Right atrium auricular region (tissue), 2 donors: ENCODE measurements at regions not wholly inside any gene's neighbourhood (a gene's known extent, or its start where the extent isn't known, plus 50 kb on each side); places are given as distances from the start of the nearest gene placed in this dataset.

Experiments
- DNase-seq: peaks from one replicate; pipeline ENCODE4 v3.0.0-alpha.2; 2019; ENCODE audit warnings: low spot score
- H3K27ac ChIP-seq, 2 donors: fragments of 200-600 bp; sonication (generic); 1 replicate in 1 of 2; 2 replicates in 1 of 2; pipeline ENCODE4 v1.5.1; 2016 to 2019
- H3K27me3 ChIP-seq, 2 donors: fragments of 200-600 bp; sonication (generic); one replicate each; pipeline versions ENCODE4 v1.5.1 to v1.6.0; 2017 to 2019
- H3K36me3 ChIP-seq: fragments of 200-600 bp; sonication (generic); one replicate; pipeline ENCODE4 v1.5.1; 2016
- H3K4me1 ChIP-seq, 2 donors: fragments of 200-600 bp; sonication (generic); one replicate each; pipeline versions ENCODE4 v1.5.1 to v1.6.0; 2017 to 2019
- H3K4me3 ChIP-seq, 2 donors: fragments of 200-600 bp; sonication (generic); 1 replicate in 1 of 2; 2 replicates in 1 of 2; pipeline ENCODE4 v1.5.1; 2017 to 2019; ENCODE audit warnings: mild to moderate bottlenecking in 1 of 2, moderate library complexity in 1 of 2
- H3K9me3 ChIP-seq, 2 donors: fragments of 200-600 bp; sonication (generic); one replicate each; pipeline ENCODE4 v1.5.1; 2019
- TF ChIP-seq, protein P1 (sequence below), 2 donors: fragments of 200-600 bp; sonication (generic); IDR thresholded peaks; one replicate each; pipeline ENCODE4 v1.5.1; 2019; ENCODE audit warnings: antibody characterized with exemption in 2 of 2

DNA sequence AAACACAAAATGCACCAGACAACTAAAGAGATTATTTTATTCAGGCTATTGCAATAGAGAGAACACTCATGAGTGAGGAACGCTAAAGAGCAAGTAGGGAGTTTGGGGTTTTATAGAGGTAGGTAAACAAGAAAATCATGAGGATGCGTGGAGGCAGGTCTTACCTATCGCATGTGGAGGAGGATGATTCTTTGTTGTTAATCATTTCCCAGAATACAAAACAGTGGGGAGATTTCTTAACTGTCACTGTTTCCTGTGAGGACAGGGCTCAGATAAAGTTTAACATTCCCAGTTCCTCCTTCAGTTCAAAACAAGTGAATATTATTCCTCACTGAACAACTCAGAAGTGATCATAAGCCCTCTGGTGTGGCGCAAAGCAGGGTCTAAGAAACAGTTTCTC lies 156.1 kb upstream of the MGAT5 start:
- Histone ChIP-seq H3K36me3 (no peaks in the 10 kb centered on the region), H3K27ac (no peak overlapping the region), H3K27me3 (no peaks in the 10 kb centered on the region), H3K4me1 (no peaks in the 10 kb centered on the region), H3K4me3 (no peak overlapping the region), H3K9me3 (peaks cover 0 to 7% of the 10 kb centered on the region in 2 donors)
- TF ChIP-seq, protein P1, sequence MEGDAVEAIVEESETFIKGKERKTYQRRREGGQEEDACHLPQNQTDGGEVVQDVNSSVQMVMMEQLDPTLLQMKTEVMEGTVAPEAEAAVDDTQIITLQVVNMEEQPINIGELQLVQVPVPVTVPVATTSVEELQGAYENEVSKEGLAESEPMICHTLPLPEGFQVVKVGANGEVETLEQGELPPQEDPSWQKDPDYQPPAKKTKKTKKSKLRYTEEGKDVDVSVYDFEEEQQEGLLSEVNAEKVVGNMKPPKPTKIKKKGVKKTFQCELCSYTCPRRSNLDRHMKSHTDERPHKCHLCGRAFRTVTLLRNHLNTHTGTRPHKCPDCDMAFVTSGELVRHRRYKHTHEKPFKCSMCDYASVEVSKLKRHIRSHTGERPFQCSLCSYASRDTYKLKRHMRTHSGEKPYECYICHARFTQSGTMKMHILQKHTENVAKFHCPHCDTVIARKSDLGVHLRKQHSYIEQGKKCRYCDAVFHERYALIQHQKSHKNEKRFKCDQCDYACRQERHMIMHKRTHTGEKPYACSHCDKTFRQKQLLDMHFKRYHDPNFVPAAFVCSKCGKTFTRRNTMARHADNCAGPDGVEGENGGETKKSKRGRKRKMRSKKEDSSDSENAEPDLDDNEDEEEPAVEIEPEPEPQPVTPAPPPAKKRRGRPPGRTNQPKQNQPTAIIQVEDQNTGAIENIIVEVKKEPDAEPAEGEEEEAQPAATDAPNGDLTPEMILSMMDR (IDR thresholded peaks at IDR 0.05), result no peak
- DNase-seq, result no peak

DNA sequence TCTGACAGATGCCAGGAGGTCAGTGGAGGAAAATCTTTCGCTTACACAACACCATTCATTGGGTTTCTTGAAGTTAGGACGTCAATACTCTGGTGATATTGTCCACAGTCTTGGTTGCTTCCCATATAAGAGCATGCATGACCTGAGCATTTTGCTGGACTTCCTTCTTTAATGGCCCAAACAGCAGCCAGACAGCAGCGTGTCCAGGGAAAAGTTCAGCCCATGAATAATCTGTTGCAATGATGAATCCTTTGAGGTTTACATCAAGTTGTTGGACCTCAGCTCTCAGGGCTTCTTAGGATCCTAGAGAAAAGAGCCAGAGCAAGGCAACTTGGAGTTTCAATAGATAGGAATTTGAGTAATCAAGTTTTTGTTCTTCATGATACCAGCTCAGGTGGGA lies 155.6 kb upstream of the MGAT5 start:
- no peak overlapping the region for H3K27ac ChIP-seq
- H3K9me3 ChIP-seq, result peaks cover 0 to 7% of the 10 kb centered on the region in 2 donors
- H3K36me3 ChIP-seq, result no peaks in the 10 kb centered on the region
- no peak overlapping the region for H3K4me3 ChIP-seq
- no peaks in the 10 kb centered on the region for H3K27me3 ChIP-seq
- DNase-seq, result no peak
- no peaks in the 10 kb centered on the region for H3K4me1 ChIP-seq
- TF ChIP-seq, protein P1 (IDR thresholded peaks at IDR 0.05), result no peak

DNA sequence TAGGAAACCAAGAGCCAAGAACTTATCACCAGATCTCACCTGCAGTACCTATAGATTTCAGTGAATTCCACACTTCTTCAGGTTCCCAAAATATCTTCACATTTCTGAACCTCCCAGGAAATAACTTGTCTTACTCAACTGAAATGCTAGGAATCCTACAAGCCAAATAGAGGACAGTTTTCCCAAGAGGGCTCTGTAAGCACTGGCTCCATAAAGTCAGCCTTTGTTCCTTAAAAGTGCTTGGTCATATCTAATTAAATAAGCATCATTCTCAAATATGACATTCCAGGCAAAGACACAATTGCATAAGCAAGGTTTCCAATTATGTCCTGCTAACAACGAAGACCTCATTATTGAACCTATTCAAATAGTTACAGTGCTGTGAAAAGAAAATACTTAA lies 154.6 kb upstream of the MGAT5 start:
- no peak overlapping the region for H3K4me3 ChIP-seq
- H3K4me1 ChIP-seq, result no peaks in the 10 kb centered on the region
- no peak overlapping the region for H3K27ac ChIP-seq
- TF ChIP-seq, protein P1 (IDR thresholded peaks at IDR 0.05), result no peak
- DNase-seq, result no peak
- no peaks in the 10 kb centered on the region for H3K36me3 ChIP-seq
- peaks cover 0 to 7% of the 10 kb centered on the region in 2 donors for H3K9me3 ChIP-seq
- no peaks in the 10 kb centered on the region for H3K27me3 ChIP-seq

DNA sequence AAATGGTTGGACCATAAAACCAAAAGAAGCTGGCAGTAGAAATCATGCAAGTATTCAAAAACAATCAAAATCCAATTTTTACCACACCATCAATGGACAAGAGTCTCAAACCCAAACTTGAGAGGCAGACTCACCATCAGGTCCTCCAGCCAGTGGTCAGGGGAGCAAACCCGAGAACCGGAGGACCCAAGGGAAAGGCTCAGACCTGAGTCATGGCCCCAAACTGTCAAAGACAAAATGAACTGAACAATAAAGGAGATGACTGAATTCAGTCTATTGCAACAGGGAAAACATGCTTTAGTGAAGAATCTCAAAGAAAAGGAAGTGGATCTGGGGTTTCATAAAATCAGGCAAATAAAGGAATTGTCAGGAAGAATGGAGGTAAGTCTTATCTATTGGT lies 150.7 kb upstream of the MGAT5 start:
- no peaks in the 10 kb centered on the region for H3K36me3 ChIP-seq
- no peak overlapping the region for H3K27ac ChIP-seq
- TF ChIP-seq, protein P1 (IDR thresholded peaks at IDR 0.05), result no peak
- no peaks in the 10 kb centered on the region for H3K27me3 ChIP-seq
- H3K4me1 ChIP-seq, result no peaks in the 10 kb centered on the region
- DNase-seq, result no peak
- H3K4me3 ChIP-seq, result no peak overlapping the region
- H3K9me3 ChIP-seq, result no peaks in the 10 kb centered on the region

DNA sequence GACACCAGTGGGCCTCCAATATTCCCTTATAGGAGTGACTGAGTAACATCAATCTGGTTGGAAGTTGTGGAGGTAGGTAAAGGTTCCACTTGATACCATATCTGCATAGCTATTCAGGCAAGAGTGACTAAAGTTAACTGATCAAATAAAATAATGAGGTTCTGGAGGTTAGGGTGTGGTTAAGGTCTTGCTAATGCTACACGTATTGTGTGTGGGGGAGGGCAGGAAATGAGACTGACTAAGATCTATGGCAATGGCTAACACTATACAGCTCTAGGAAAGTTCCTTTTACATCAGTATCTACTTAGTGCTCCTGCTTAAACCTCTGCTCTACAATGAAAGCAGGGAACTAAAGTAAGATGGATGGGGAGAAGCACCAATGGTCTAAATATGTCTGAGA lies 149.1 kb upstream of the MGAT5 start:
- Histone ChIP-seq H3K4me1 (no peaks in the 10 kb centered on the region), H3K27me3 (no peaks in the 10 kb centered on the region), H3K27ac (no peak overlapping the region), H3K9me3 (peaks cover 0 to under 1% of the 10 kb centered on the region in 2 donors), H3K36me3 (no peaks in the 10 kb centered on the region), H3K4me3 (no peak overlapping the region)
- no peak for DNase-seq
- TF ChIP-seq, protein P1 (IDR thresholded peaks at IDR 0.05), result no peak

DNA sequence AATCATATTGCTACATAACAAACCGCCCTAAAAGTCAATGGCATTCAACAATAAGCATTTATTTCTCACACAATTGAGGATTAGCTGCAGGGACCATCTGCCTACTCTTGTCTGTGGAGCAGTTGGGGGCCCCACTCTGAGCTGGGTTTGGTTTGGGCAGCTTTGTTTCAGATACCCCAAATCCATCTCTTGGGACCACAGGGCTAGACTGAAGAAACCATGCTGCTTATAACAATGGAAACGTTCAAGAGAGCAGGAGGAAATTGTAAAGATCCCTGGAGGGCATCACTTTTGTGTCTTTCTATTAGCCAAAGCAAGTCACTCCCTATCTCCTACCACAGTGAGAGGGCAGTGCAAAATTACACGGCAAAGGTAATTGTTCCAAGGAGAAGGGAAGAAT lies 146.5 kb upstream of the MGAT5 start:
- Histone ChIP-seq H3K27ac (no peak overlapping the region), H3K36me3 (no peaks in the 10 kb centered on the region), H3K4me1 (no peaks in the 10 kb centered on the region), H3K9me3 (peaks cover 4 to 13% of the 10 kb centered on the region in 2 donors), H3K27me3 (no peaks in the 10 kb centered on the region), H3K4me3 (no peak overlapping the region)
- TF ChIP-seq, protein P1 (IDR thresholded peaks at IDR 0.05), result no peak
- no peak for DNase-seq
